ENCODE measurements at regions not wholly inside any gene's neighbourhood (a gene's known extent, or its start where the extent isn't known, plus 50 kb on each side); places are given as distances from the start of the nearest gene placed in this dataset.

- DNase-seq (ENCODE audit: low spot score): no peak
Measured at GRCh38 chr16:11440657-11441012, 95.4 kb downstream of the RMI2 start.

DNA sequence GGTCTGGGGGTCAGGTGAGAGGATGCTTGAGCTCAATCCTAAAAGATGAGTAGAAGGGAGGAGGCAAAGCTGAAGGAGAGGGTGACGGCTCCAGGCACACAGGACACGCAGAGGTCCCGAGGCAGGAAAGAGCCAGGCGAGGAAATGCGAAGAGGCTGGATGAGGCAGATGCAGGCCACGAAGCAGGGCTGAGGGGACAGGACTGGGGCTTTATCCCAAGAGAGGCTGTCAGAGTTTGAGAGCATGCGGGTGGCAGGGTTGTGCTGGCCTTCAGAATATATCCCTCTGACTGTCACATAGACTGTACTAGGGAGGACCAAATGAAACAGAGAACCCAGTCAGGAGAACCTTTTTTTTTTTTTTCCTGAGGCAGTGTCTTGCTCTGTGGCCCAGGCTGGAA is 100.2 kb downstream of the RMI2 start:
- DNase-seq (ENCODE audit: low spot score): no peak

DNA sequence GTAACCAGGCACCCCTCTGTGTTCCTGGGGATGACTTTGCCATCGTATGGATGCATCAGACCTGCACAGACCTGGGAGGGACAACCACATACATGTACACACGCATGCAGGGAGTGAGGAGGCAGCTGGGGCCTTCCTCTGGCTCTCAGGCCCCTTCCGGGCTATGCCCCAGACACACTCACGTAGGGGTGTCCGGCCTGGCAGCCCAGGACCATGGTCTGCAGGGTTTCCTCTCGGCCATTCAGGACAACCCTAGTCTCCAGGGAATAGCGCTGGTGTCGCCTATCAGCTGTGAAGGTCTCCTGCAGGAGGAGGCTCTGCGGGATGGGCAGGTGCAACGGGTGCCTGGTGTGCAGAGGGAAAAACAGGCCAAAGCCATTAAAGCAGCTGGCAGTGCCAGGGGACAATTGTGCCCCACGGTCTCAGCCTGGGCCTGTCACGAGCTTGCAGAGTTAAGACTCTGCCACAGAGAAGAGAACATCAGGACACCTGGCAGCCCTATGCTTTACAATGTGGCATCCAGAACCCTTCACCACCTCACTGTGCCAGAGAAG is 101.4 kb downstream of the RMI2 start:
- no peak for DNase-seq (ENCODE audit: low spot score)

- no peak for DNase-seq (ENCODE audit: low spot score)
Measured at GRCh38 chr16:11447272-11447671, 102.0 kb downstream of the RMI2 start.

DNA sequence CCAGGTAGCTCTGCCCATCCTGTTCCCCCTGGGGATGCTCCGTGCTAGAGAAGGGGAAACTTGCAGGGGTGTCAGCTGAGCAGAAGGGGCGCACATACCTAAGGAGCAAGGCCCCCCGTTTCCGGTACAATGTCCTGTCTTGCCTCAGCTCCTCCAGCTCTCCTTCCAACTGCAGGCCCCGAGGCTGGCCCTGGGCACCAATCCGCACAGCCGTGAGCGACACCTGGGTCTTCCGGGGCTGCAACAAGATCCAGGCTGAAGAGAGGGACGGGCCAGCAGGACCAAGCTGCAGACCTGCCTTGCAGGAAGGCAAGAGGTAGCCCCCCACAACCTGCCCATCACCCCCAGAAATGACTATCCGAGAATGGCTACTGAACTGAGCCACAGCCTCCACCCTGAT is 102.6 kb downstream of the RMI2 start:
- DNase-seq (ENCODE audit: low spot score): no peak

DNA sequence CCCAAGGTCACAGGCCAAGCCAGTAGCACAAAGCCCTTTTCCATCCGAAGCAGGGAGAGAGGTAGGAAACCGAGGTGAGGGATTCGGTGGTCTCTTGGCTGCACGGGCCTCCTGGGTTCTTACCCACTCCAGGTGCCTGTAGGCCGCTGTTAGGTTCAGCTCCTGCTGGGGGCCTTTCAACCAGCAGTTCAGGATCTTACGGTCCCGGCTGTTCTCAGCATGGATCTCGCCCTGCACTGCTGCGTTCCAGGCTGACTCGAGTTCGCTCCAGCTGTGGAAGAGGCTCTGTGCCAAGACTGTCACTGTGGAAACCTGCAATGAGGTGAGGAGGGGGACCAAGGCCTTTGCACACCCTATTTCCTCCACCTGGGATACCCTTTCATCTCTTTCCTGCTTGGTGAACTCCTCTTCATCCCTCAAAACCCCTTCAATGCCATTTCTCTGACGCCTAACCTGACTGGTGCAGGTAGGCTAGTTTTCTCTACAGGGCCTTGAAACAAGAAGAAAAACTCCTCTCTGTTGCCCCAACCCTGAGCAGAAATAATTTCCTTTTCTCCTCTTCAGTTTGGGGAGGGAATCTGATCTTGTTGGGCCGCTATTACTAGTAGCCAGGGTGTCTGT is 103.6 kb downstream of the RMI2 start:
- DNase-seq (ENCODE audit: low spot score): no peak

DNA sequence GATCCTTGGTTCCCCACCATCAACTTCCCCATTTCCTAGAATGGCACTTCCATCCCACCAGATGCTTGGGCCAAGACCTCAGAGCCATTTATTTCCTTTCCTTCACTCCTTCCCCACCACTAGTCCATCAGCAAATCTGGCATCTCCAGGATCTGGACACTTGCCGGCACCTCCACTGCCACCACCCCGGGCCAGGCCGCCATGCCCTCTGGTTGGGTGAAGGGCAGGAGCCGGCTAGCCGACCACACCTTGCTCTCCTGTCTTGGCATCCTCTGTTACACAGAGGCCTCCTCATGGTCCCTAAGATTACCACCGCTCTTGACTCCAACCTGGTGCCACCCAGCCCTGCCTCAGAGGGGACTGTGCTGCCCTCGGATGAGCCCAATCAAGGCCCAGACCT is 104.5 kb downstream of the RMI2 start:
- no peak for DNase-seq (ENCODE audit: low spot score)

DNA sequence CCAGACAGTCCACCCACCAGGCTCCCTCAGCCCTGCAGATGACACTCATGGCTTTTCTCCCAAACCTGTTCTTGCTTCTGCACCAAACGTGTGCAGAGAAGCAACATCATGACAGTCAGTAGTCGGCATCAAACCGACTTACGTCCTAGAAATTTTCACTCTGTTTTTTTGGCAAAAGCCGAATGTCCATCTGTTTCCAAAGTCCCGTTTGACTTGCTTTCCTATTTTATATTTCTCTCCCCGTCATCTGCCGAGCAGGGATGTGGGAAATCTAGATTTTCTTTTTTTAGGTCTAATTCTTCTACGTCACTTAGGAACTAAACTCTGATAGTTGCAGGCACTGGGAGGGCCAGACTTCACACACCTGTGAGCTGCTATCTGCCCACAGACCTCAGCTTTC is 104.9 kb downstream of the RMI2 start:
- no peak for DNase-seq (ENCODE audit: low spot score)

DNA sequence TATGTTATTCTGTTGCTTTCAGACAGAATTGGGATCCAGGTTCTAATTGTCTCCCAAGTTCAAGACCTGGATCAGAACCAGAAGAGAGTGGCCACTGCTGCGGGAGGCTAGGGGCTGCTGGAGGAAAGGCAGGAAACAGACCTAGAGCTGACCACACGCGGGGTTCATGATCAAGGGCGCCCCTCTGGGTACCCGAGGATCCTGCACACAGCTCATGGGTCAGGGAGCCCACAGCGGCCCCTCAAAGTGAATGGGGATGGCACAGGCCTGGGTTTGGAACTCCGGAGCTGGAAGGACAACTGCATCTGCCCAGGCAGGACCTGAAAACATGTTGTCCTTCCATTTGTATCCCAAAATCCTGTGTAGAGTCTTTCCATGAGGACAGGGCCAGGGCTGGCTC is 107.0 kb downstream of the RMI2 start:
- DNase-seq (ENCODE audit: low spot score): no peak

DNA sequence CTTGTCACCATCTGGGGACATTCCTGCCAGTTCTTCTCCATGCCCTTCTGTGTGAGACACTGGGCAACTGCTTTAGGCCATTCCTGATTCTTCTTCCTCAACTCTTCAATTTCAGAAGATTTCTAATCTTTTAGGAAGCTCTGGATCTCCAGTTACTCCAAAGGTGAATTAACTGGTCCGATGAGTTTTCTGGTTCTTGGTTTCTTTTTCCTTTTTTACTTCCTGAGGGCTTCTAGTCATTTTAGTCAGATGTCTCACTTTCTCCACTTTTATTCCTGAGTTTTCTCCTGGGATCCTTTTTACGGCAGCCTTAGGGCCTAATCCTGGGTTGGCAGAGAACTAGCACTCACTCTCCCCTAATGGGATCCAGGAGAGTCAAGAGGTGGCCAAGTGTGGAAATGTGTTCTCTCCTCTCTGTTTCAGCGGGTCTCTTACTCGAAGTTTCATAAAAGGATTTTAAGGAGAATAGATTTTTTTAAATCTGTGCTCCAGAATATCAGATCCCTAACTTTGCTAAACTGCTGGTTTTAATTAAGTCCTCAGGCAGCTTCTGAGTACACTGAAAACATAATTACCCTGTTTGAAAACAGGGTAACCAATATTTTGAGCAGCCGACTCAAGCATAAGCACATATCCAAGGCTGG is 107.6 kb downstream of the RMI2 start:
- DNase-seq (ENCODE audit: low spot score): no peak

DNA sequence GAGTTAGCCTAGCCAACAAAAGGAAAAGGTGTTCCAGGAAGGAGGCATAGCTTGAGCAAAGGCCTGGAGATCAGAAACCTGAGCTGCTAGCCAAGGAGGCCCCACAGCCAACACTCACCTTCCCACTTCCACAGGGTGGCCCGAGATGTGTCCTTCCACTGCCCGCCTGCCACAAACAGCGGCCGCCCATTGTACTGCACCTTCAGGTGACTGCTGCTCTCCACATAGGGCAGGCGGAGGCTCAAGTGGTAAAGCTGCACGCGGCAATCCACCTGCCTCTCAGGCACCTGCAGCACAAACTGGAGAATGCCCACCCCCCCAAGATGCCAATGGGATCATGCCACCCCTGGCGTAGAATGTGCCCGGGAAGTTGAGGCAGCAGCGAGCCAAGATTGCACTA is 111.5 kb downstream of the RMI2 start:
- DNase-seq (ENCODE audit: low spot score): no peak

- DNase-seq (ENCODE audit: low spot score): no peak
Measured at GRCh38 chr16:11459722-11460121, 114.5 kb downstream of the RMI2 start.

GRCh38 chr16:11460820-11461594 is 115.7 kb downstream of the RMI2 start:
- DNase-seq (ENCODE audit: low spot score): no peak

GRCh38 chr16:11461595-11461990 is 116.3 kb downstream of the RMI2 start:
- DNase-seq (ENCODE audit: low spot score): no peak

- no peak for DNase-seq (ENCODE audit: low spot score)
Measured at GRCh38 chr16:11462036-11462435, 116.8 kb downstream of the RMI2 start.

DNA sequence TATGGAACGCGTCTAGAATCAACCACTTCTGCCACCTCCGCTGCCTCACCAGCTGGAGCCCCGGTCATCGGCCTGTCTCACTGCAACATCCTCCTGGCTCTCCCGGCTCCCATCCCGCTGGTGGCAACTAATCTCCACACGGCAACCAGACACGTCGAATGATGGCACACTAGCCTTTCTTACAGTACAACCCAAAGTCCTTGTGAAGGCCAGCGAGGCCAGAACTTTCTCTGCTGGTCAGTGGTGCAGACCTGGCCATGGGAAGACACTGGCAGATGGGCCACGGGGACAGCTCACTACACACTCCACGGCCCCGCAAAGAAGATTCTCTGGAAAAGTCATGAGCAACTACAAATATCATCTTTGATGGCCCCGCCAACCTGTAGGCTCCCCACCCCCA is 117.6 kb downstream of the RMI2 start:
- no peak for DNase-seq (ENCODE audit: low spot score)

GRCh38 chr16:11464241-11464640 is 119.0 kb downstream of the RMI2 start:
- DNase-seq (ENCODE audit: low spot score): no peak

GRCh38 chr16:11465675-11466074 is 120.4 kb downstream of the RMI2 start:
- no peak for DNase-seq (ENCODE audit: low spot score)

DNA sequence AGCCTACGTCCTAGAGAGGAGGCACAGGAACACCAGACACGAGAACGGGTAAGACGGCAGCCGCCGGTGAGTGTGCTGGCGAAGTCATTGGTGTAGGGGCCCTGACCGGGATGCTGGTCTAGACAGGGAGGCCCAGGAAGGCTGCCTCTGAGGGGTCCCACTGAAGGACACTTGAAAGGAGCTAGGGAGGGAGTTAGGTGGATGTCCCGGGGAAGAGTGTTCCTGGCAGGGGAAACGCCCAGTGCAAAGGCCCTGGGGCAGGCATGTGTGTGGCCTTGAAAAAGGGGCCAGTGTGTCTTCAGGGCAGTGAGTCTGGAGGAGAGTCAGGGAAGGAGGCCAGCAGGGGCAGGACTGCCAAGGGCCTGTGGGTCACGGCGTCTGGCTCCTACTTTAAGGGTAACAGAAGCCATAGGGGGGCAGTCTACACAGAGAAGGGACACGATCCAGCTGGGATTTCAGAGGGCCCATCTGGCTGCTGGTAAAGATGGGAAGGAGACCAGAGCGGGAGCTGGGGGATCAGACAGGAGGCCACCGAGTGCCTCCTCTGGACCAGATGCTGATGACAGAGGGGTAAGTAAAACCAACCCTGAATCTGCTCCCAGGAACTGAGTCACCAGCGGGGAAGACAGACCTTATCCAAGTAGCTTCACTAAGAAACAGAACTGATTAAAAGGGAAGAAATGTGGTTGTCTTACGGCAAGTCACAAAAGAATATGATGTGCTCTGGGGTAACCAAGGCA is 115.9 kb downstream of the LITAF start:
- DNase-seq (ENCODE audit: low spot score): no peak

DNA sequence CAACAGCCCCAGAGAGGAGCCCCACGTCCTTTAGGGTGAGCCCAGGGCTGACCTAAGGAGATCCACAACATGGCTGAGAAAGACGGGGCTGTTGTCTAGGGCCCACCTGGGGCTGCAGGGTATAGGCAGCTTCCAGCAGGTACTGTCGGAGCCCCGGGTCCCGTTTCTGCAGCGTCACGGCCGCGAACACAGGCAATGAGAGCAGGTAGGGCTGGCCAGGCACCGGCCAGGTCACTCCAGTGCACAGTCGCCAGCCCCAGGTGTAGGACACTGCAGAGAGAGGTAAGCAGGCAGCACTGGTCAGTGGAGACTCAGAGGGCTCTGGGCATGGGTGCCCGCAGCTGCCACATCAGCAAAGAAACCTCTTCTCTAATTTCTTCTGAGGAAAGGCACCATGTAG is 115.2 kb downstream of the LITAF start:
- no peak for DNase-seq (ENCODE audit: low spot score)

DNA sequence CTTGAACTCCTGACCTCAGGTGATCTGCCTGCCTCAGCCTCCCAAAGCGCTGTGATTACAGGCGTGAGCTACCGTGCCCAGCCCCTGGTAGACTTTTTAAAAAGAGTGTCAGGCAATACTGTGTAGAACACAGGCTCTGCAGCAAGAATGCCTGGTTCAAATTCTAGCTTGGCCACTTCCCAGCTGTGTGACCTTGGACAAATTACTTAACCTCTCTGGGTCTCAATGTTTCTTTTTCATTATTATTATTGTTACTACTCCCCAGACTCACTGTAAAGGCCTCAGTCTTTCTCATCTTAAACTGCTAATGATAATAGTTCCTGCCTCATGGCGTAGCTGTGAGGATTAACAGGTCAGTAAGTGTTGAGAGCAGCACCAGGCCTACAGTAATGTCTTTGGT is 114.3 kb downstream of the LITAF start:
- no peak for DNase-seq (ENCODE audit: low spot score)

GRCh38 chr16:11472851-11473250 is 113.9 kb downstream of the LITAF start:
- no peak for DNase-seq (ENCODE audit: low spot score)

GRCh38 chr16:11473728-11474127 is 113.0 kb downstream of the LITAF start:
- DNase-seq (ENCODE audit: low spot score): no peak

All from ecto neural progenitor cell (in vitro differentiated cells).